CD4-positive, alpha-beta T cell treated with Interleukin-17A for 1 hour (primary cell): ENCODE measurements at regions not wholly inside any gene's neighbourhood (a gene's known extent, or its start where the extent isn't known, plus 50 kb on each side); places are given as distances from the start of the nearest gene placed in this dataset.

ENCODE experiments used
- DNase-seq: peaks from one replicate; pipeline ENCODE4 v3.0.0-alpha.2; 2020

- no peak for DNase-seq
Observed at GRCh38 chr10:131844529-131845084, 56.2 kb upstream of the PPP2R2D start.

GRCh38 chr10:131845505-131846239, 55.1 kb upstream of the PPP2R2D start:
- no peak for DNase-seq

- DNase-seq: no peak
Observed at GRCh38 chr10:131846240-131847101, 54.3 kb upstream of the PPP2R2D start.

- no peak for DNase-seq
Observed at GRCh38 chr10:131847241-131847783, 53.5 kb upstream of the PPP2R2D start.

- DNase-seq: no peak
Observed at GRCh38 chr10:131848296-131848695, 52.5 kb upstream of the PPP2R2D start.

GRCh38 chr10:131848741-131849590, 51.8 kb upstream of the PPP2R2D start:
- no peak for DNase-seq

GRCh38 chr10:131849591-131850382, 51.0 kb upstream of the PPP2R2D start:
- DNase-seq: no peak

GRCh38 chr10:131850383-131850870, 50.4 kb upstream of the PPP2R2D start:
- no peak for DNase-seq
